Hippocampal formation (tissue), 2 donors: ENCODE measurements at regions not wholly inside any gene's neighbourhood (a gene's known extent, or its start where the extent isn't known, plus 50 kb on each side); places are given as distances from the start of the nearest gene placed in this dataset.
"Not testable (repeated sequence)": the region's sequence is repeated elsewhere in the genome, so short reads cannot be mapped to it uniquely, and the experiment has no call there.

Experiments used
- DNase-seq, 2 donors: peaks; one replicate each; lab custom pipeline; 2025; lab: John Stamatoyannopoulos, UW

DNA sequence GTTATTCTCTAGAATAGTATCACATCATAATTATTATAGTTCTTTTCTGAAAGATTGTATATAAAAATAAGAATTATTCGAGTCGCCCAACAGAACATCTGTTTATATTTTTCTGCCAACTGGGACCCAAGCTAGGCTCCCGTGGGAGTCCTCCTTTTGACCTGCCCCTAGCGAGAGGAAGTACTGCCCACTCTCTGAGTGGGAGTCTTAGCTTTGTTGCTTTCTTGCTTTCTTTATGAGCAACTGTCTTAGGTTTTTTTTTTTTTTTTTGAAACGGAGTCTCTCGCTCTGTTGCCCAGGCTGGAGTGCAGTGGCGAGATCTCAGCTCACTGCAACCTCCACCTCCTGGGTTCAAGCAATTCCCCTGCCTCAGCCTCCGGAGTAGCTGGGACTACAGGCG is 202.0 kb upstream of the ZNF184 start:
- DNase-seq = no peak

DNA sequence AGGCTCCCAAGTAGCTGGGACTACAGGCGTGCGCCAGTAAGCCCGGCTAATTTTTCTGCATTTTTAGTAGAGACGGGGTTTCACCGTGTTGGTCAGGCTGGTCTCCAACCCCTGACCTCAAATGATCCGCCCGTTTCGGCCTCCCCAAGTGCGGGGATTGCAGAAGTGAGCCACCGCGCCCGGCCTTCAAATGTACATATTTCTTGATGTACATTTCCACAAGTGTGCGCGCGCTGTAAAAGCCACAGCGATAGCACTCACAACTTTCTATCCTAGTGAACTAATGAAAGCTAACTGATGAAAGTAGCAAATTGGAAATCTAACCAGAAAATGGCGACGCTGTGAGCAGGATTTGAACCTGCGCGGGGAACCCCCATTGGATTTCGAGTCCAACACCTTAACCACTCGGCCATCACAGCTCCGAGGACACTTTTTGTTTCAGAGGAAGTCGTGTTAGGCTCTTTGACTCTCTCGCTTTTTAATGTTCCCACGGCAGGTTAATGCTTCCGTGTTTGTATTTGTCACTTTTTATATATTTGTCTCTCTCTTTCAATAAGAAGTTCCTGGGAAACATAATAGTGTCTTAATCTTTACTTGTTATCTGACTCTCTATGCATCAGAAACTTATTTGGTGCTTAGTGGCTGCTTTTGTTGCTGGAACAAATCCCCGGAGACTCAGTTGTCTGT is 199.4 kb upstream of the ZNF184 start:
- no peak for DNase-seq

DNA sequence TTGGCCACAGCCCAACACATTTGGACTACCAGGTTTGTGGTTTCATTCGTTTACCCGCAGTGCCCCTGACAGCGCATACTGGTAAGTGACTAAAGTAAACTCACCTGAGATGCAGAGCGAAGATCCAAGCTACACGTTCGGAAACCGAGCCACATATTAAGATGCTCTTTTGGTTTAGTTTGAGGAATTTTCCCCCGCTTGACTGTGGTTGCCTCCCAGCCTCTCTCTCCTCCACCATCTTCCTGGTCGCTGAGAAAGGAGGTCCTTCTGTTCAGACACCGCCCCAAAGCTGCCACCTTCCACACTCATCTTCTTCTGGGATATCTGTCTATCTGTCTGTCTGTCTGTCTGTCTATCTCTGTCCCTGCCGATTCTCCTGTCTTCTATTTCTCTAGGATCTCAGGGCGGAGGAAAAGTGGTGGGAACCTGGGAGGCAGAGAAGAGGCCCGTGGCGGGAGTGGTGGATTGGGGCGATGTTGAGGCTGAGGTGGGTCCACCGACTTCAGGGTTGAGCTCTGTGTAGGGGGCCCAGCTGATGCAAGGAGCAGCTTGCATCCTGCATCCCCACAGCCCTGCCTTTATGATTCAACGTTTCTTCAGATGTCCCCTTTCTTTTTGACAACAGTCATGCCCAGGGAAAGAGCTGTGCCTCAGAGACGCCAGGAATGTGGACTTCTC is 196.9 kb upstream of the ZNF184 start:
- no peak for DNase-seq

DNA sequence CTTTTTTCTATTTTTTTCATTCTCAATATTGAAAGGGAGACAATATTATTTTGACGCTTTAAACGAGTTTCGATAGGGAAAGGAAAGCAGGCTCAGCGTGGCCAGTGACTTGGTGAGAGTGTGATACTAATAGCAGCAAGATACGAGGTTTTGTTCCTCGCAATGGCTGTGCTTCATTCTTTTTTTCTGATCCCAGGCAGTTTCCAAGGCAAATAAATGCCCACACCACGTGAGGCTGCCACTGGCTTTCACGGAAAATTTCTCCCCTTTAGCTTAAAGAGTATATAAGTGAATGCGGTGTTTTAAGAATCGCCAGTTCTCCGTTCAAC is 196.4 kb upstream of the ZNF184 start:
- no peak for DNase-seq

DNA sequence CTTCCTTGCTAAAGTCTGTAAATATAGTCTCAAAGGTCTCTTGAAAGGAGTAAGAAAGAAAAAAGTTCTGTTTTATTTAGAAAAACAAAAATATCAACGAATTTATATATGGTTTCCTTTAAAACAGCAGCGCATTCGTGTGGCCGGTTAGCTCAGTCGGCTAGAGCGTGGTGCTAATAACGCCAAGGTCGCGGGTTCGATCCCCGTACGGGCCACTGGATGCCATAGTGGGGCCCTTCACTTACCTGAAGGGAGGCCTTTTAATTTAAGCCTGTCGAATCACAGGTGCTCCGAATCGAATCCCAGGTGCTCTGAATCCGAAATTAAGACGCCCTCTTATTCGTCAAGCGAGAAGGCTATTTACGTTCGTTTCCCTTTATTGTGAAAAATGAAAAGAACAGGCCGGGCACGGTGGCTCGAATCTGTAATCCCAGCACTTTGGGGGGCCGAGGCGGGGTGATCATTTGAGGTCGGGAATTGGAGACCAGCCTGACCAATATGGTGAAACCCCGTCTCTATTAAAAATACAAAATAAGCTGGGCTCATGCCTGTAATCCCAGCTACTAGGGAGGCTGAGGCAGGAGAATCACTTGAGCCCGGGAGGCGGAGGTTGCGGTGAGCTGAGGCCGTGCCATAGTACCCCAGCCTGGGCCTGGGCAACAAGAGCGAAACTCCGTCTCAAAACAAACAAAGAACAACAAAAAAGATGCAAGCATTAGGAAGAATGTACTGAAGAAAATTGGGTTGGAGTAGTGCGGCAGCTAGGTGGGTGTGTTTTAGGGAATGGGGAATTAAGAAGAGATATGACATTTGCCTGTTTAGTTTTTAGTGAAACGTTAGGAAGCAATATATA is 195.8 kb upstream of the ZNF184 start:
- DNase-seq = no peak

DNA sequence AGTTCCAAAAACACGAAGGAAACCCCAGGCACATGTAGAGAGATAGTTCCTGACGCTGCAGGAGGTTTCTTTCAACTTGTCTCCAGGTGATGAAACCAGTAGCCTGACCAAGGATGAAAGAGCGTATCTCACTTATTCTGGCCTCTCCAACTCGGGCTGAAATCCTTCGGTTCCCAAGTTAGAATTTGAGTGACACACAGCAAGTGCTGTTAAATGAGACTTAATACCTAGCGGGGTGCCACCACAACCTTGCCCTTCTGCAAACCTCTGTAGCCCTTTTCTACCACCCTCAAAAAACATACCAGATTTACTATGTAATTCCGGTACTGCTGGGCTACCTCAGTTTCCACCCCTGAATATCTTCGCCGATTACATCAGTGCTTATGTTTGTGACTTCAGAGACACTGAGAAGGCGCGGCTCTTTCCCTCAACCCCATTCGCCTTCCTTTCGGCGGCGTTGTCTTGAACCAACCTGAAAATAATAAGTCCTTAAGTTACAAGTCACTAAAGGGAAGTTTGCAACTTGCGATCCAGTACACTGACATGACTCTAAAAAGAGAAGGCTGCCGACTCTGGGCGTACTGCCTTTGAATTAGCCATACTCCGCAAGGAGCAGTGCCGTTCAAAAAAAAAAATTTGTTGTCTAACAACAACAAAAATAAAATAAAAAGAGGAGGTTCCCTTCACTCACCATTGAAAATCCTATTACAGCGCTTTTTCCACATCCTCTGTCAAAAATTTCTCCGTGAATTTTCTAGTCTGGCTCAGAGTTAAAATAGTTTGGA is 194.9 kb upstream of the ZNF184 start:
- no peak for DNase-seq

DNA sequence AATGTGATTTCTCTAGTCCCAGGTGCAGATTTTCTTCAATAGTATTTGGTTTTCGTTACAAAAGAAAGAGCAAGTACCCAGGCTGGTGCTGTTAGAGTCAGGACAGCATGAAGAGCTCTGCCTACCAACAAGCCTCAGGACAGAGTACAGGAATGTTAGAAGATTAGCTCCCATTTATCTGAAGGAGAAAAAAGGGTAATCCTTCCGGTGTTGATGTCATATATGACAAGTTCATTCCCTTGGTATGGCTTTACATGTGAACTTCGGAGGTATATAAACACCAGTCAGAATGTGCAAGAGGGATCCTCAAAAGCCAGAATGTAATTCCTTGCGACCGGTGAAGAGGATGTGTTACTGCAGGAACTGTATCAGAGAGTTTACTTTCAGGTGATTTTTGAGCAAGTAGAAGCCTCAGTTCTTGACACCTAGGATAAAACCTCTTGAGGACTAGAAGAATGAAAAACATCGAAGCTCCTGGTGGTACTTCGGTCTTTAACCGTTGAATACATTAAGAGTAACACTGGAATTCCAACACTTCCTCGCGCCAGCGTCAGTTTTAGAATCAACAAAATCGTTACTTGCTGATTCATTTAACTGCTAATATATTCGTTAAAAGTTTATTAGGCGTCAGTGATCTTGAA is 194.2 kb upstream of the ZNF184 start:
- DNase-seq = no peak

DNA sequence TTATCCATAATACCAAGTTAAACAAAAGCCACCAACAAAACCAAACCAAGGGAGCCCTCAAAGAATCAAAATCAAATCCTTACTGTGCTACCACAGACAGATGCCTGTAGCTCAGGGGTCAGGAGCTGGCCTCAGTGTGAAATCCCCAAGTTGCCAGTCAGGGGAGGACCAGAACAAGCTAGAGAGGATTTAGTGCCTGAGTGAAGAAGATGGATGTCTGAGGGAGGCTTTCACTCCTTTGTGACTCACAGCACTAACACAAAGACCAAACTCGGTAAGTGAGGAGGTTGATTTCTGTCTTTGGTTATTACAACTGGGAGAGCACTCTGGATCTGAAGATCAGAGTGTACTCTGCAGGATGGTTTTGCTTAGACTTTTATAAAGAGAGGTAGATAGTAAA is 189.9 kb upstream of the ZNF184 start:
- no peak for DNase-seq

DNA sequence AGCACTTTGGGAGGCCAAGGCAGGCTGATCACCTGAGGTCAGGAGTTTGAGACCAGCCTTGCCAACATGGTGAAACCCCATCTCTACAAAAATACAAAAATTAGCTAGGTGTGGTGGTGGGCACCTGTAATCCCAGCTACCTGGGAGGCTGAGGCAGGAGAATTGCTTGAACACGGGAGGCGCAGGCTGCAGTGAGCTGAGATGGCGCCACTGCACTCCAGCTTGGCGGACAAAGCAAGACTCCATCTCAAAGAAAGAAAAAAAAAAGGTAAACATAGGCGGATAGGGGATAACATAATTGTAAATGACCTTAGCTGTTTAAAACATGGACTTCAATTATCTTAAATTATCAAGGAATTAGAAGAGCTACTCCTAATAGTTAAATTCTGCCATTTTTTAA is 189.3 kb upstream of the ZNF184 start:
- DNase-seq = not testable (repeated sequence)

DNA sequence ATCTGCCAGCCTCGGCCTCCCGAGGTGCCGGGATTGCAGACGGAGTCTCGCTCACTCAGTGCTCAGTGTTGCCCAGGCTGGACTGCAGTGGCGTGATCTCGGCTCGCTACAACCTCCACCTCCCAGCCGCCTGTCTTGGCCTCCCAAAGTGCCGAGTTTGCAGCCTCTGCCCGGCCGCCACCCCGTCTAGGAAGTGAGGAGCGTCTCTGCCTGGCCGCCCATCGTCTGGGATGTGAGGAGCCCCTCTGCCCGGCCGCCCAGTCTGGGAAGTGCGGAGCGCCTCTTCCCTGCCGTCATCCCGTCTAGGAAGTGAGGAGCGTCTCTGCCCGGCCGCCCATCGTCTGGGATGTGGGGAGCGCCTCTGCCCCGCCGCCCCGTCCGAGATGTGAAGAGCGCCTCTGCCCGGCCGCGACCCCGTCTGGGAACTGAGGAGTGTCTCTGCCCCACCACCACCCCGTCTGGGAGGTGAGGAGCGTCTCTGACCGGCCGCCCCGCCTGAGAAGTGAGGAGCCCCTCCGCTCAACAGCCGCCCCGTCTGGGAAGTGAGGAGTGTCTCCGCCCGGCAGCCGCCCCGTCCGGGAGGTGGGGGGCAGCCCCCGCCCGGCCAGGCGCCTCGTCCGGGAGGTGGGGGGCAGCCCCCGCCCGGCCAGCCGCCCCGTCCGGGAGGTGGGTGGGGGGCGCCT is 180.4 kb upstream of the ZNF184 start:
- DNase-seq = not testable (repeated sequence)

DNA sequence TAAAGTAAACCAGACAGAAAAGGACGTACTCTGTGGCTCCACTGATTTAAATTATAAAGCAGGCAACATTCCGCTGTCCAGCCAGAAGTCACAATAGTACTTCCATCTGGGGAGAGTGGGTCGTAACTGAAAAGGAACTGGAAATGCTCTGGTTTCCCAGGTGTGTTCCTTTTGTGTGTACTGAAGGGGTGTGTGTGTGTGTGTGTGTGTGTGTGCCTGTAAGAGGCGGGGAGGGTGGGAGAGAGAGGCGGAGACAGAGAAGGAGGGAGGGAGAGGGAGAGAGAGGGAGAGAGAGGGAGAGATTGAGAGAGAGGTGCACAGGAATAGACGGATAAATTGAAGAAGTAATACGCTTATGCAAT is 178.4 kb upstream of the ZNF184 start:
- no peak for DNase-seq

DNA sequence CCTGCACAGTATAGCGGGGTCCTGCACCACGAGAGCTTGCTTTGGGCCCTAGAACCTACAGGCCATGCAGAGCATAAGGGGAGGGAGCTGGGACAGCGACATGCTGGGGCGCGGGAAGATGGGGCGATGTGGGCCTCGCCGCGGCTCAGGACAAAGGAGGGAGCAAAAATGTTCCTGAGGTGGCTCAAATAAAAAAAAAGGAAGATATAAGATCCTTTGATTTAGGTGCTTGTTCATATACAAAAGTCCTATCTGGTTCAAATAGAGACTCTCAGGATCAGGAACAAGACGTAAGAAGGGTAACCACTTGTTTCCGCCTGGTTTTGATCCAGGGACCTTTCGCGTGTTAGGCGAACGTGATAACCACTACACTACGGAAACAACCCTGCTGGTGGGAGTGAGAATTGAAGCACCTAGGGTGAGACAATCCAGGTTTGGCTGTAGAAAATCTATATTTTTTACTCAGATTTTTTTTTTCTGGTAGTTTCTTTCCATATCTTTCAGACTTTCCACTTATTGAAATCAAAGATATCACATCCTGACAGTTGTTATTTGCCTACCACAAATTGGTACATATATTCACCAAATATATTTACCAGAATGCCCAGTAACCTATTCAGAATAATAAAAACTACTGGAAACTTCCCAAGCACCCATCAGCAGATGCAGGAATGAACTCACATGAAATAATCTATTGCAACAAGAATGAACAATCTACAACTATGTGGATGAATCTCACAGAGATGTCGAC is 177.9 kb upstream of the ZNF184 start:
- no peak for DNase-seq

DNA sequence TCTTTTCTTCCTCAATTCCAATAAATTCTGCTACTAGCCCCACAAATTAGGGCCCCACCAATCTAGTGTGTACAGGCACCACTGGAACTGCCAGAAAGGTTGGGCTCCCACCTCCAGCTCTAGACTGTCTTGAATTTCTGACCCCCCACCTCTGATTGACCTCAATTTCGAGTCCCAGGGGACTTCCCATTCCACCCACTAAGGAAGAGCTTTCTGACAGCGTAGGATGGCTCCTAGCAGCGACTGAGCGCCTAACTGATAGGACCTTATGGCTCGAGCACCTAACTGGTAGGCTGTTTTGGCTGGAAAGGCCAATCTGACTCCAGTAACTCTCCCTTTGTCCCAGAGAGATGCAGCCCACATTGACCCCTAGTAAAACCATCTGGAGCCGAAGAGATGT is 171.6 kb upstream of the ZNF184 start:
- no peak for DNase-seq

DNA sequence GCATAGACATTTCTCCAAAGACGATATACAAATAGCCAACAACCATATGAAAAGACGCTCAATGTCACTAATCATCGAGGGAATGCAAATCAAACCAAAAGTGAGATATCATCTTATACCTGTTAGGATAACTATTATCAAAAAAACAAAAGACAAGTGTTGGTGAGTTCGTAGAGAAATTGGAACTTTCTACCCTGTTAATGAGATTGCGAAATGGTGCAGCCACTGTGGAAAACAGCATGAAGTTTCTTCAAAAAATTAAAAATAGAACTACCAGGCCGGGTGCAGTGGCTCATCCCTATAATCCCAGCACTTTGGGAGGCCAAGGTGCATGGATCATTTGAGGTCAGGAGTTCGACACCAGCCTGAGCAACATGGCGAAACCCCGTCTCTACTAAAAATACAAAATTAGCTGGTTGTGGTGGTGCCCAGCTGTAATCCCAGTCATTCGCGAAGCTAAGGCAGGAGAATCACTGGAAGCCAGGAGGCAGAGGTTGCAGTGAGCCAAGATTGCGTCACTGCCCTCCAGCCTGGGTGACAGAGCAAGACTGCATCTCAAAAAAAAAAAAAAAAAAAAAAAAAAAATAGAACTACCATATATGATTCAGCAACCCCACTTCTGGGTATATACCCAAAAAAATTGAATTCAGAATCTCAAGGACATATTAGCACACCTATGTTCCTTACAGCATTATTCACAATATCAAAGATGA is 170.0 kb upstream of the ZNF184 start:
- DNase-seq = no peak

DNA sequence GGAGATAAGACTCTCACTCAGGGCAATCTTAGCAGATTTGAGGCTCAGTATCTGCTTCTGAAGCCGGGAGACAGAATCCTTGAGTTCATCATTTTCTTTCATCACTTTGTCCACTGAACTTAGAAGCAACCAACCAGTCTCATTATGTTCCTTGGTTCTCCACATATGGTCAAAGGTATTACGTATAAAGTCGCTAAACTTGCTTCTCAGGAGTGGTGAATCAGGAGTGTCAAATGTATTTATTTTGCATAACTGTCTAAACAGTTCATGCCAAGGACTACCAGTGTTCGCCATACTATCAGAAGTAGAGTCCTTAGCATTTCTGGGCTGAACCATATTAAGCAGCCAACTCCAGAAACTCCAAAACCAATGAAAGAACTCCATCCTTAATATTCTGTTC is 163.0 kb upstream of the ZNF184 start:
- not testable (repeated sequence) for DNase-seq

DNA sequence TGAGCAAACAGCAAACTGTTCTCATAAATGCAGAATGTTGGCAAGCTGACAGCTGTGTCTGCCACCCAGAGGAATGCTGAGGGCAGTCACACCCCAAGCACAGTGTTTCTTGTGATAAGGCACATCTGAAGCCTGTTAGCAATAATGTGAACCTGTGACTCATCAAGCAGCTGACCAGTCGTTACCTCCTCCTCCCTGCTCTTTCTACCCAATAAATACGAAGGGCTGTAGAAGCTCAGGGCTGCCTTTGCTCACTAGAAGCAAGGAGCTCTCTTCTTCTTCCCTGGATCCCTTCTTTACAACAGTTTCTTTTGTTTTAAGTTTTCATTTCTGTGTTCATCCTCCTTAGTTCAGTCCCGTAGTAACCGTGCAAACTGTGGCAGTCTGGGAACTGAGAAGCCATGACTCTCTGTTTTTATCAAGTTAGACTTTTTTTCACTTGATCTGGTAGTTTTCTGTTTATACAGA is 160.3 kb upstream of the ZNF184 start:
- DNase-seq = not testable (repeated sequence)

DNA sequence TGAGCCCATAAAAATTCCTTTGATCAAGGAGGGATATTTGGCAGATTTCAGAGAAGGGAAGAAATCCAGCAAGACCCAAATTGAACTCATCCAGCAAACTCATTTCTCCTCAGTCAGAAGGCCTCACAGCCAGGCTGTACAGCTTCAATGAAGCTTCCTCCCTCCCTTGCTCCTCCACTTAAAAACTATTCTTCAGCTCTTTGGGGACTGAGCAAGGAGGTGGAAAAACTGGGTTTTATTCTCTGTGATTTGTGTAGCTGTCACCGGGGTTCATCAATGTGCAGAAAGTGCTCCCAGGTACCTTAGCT is 158.7 kb upstream of the ZNF184 start:
- DNase-seq = no peak

DNA sequence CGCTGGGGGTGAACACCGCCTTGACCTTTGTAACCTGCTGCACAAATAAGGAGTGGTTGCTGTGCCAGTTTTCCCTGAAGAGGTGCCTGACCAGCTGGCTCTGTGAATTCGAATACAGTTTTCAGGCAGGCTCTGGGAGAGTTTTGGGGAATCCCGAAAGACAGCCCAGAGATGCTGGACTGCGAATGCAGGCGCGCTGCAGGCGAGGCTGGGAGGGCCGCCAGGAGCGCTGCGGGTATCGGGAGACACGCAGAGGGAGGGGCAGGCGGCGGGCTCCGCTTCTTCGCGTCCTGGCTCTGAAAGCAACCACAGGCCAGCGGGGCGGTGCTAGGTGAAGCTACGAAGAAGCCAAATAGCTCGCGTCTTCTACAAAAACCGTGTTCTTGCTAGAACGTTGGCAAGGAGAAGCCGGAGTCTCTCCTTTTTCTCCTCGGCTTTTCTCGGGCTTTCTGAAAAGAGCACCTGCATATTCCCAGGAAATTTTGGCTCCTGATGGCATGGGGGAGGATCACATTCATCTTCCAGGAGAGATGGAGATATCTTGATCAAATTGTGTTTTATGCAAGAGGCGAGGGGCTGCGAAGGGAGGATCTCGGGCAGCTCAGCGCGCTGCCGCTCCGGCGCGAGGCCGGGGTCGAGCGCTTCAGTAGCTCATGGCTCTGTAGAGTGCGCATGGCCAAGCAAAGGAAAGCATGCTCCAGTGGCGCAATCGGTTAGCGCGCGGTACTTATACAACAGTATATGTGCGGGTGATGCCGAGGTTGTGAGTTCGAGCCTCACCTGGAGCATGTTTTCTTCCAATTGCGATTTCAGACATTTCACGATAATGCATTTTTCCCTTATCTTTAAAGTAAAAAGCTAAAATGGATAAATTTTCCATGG is 158.1 kb upstream of the ZNF184 start:
- DNase-seq = peak; percentile 4 to 5

DNA sequence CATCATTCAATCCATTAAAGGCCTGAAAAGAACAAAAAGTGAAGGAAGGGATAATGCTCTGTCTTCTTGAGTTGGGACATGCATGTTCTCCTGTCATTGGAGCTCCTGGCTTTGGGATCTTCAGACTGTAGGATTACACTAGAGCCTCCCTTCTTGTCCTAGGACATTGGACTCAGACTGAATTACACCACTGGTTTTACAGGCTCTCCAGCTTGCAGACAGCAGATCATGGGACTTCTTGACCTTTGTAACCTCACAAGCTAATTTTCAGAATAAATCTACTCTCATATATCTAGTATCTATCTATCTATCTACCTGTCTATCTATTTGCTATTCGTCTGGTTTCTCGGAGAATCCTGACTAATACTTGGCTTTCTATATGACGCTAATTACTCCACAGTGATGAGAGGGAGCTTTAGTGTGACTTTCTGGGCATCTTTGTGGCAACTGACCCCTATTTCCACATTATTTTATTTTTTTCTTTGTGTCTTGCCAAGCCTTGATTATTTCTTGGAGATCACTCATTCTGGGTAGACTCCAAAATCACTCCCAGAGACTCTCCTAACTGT is 151.9 kb upstream of the ZNF184 start:
- DNase-seq = no peak
